A549 (cell line): ENCODE measurements at regions not wholly inside any gene's neighbourhood (a gene's known extent, or its start where the extent isn't known, plus 50 kb on each side); places are given as distances from the start of the nearest gene placed in this dataset.

ENCODE experiments used
- ATAC-seq, 2 experiments: fragments of 200-7000 bp in 1 of 2; fragments of >200 bp in 1 of 2; cut with Nextera tagmentation in 1 of 2; cut with Tn5 transposase in 1 of 2; 3 replicates each; pipeline versions ENCODE4 v1.8.0 to v1.9.1; 2018 to 2020; ENCODE audit warnings: mild to moderate bottlenecking in 1 of 2, moderate library complexity in 1 of 2
- CTCF ChIA-PET: fragments of 300-600 bp; sonication (Branson Sonifier 250); formaldehyde crosslinking; extraction: SDS; loops from one replicate; lab custom pipeline; 2021; ENCODE audit warnings: antibody characterized with exemption, inconsistent platforms; lab: Yijun Ruan, JAX
- POLR2A ChIA-PET: fragments of 350-600 bp; formaldehyde crosslinking; extraction: SDS; loops from one replicate; lab custom pipeline; 2021; ENCODE audit warnings: antibody characterized with exemption, inconsistent platforms; lab: Yijun Ruan, JAX
- DNase-seq, 2 experiments: peaks; one replicate each; pipeline versions ENCODE4 v3.0.0 to v3.0.0-alpha.2; 2011 to 2016; ENCODE audit warnings: low read depth in 1 of 2, low spot score in 1 of 2
- FAIRE-seq: peaks from 2 replicates; lab custom pipeline; 2011; peaks lifted over from hg19 to GRCh38; lab: Jason Lieb, UNC
- H3K27ac ChIP-seq, 2 experiments: fragments of >200 bp; sonication (Bioruptor Twin); formaldehyde crosslinking; 3 replicates each; pipeline ENCODE4 v1.5.1; 2016 to 2017
- H3K4me1 ChIP-seq: fragments of >200 bp; sonication (Bioruptor Twin); formaldehyde crosslinking; 3 replicates; pipeline ENCODE4 v1.6.1; 2016
- H3K4me2 ChIP-seq: fragments of >200 bp; sonication (Bioruptor Twin); formaldehyde crosslinking; 3 replicates; pipeline ENCODE4 v1.6.1; 2016
- H3K4me3 ChIP-seq: fragments of >200 bp; sonication (Bioruptor Twin); formaldehyde crosslinking; 3 replicates; pipeline ENCODE4 v1.5.1; 2016
- H3K9me3 ChIP-seq: fragments of >200 bp; sonication (Bioruptor Twin); formaldehyde crosslinking; 3 replicates; pipeline ENCODE4 v1.6.1; 2016
- BHLHE40 ChIP-seq: IDR thresholded peaks from 2 replicates; pipeline ENCODE4 v1.6.1; 2012; ENCODE audit warnings: low read depth, low read length, inconsistent platforms
- CBX2 ChIP-seq: fragments of 200-600 bp; sonication (generic); IDR thresholded peaks from 2 replicates; pipeline ENCODE4 v1.6.1; 2016; ENCODE audit warnings: low read depth, mild to moderate bottlenecking, borderline replicate concordance
- EHF ChIP-seq: fragments of 250-450 bp; sonication (Bioruptor Pico); IDR thresholded peaks from 2 replicates; pipeline ENCODE4 v1.5.0; 2020; ENCODE audit warnings: mild to moderate bottlenecking
- EP300 ChIP-seq, 2 experiments: fragments of >200 bp; sonication (Bioruptor Twin); formaldehyde crosslinking; IDR thresholded peaks; 2 replicates in 1 of 2; 3 replicates in 1 of 2; pipeline ENCODE4 v1.6.1; 2016 to 2017
- ESRRA ChIP-seq: fragments of 150-350 bp; IDR thresholded peaks from 2 replicates; pipeline ENCODE4 v1.6.1; 2014; ENCODE audit warnings: mild to moderate bottlenecking, low read length, borderline replicate concordance
- FOSL2 ChIP-seq, 2 experiments: fragments of 450-650 bp in 1 of 2; fragments of >200 bp in 1 of 2; sonication (Bioruptor Twin) in 1 of 2; formaldehyde crosslinking; IDR thresholded peaks; 2 replicates each; pipeline versions ENCODE4 v1.5.0 to v1.6.1; 2016 to 2020; ENCODE audit warnings: mild to moderate bottlenecking in 1 of 2, moderate library complexity in 1 of 2
- FOXS1 ChIP-seq: fragments of 250-450 bp; sonication (Bioruptor Pico); IDR thresholded peaks from 2 replicates; pipeline ENCODE4 v1.5.0; 2020; ENCODE audit warnings: mild to moderate bottlenecking, moderate library complexity
- HDAC2 ChIP-seq: fragments of 200-600 bp; sonication (generic); IDR thresholded peaks from 2 replicates; pipeline ENCODE4 v1.6.1; 2016
- HOXA7 ChIP-seq: fragments of 250-450 bp; sonication (Bioruptor Pico); IDR thresholded peaks from 2 replicates; pipeline ENCODE4 v1.5.0; 2020; ENCODE audit warnings: mild to moderate bottlenecking, moderate library complexity
- KDM1A ChIP-seq: fragments of 200-600 bp; sonication (generic); IDR thresholded peaks from 2 replicates; pipeline ENCODE4 v1.6.1; 2016; ENCODE audit warnings: low read depth, mild to moderate bottlenecking
- MAX ChIP-seq: IDR thresholded peaks from 2 replicates; pipeline ENCODE4 v1.6.1; 2012
- MYC ChIP-seq: IDR thresholded peaks from 2 replicates; pipeline ENCODE4 v1.6.1; 2012; ENCODE audit warnings: mild to moderate bottlenecking, inconsistent platforms, low read length, improper control_type of control experiment, borderline replicate concordance
- NFE2L2 ChIP-seq: fragments of 150-350 bp; conservative IDR thresholded peaks from 2 replicates; pipeline ENCODE4 v1.6.1; 2014; ENCODE audit warnings: low read length
- NPAS2 ChIP-seq: fragments of 250-450 bp; sonication (Bioruptor Pico); IDR thresholded peaks from 2 replicates; pipeline ENCODE4 v1.8.0; 2022; ENCODE audit warnings: mild to moderate bottlenecking, moderate library complexity, borderline replicate concordance
- POLR2A ChIP-seq: IDR thresholded peaks from 2 replicates; pipeline ENCODE4 v1.6.1; 2012; ENCODE audit warnings: mild to moderate bottlenecking, low read length
- POLR2AphosphoS2 ChIP-seq: conservative IDR thresholded peaks from 2 replicates; pipeline ENCODE4 v1.6.1; 2012; ENCODE audit warnings: low read length, improper control_type of control experiment, inconsistent platforms
- RARB ChIP-seq: fragments of 250-450 bp; sonication (Bioruptor Pico); IDR thresholded peaks from 2 replicates; pipeline ENCODE4 v1.8.0; 2021; ENCODE audit warnings: mild to moderate bottlenecking, moderate library complexity
- RNF2 ChIP-seq: fragments of 200-600 bp; sonication (generic); IDR thresholded peaks from 2 replicates; pipeline ENCODE4 v1.6.1; 2016; ENCODE audit warnings: low read depth, mild to moderate bottlenecking, antibody characterized with exemption, moderate library complexity, borderline replicate concordance
- TP53 ChIP-seq: fragments of 250-450 bp; sonication (Bioruptor Pico); IDR thresholded peaks from 2 replicates; pipeline ENCODE4 v1.5.0; 2021; ENCODE audit warnings: mild to moderate bottlenecking, moderate library complexity
- USF2 ChIP-seq: fragments of 450-650 bp; IDR thresholded peaks from 2 replicates; pipeline ENCODE4 v1.6.1; 2014; ENCODE audit warnings: antibody characterized with exemption
- ZC3H11A ChIP-seq: fragments of 450-650 bp; IDR thresholded peaks from 2 replicates; pipeline ENCODE4 v1.6.1; 2014; ENCODE audit warnings: antibody characterized with exemption, mild to moderate bottlenecking
- WGBS: methylation state at CpG from one replicate; pipeline ENCODE4 v1.1.6; 2017; ENCODE audit errors: missing lambda C conversion rate; 5-methylcytosine and 5-hydroxymethylcytosine counted together
- TF ChIP-seq, protein P1 (sequence below): IDR thresholded peaks from 2 replicates; pipeline ENCODE4 v1.6.1; 2012; ENCODE audit warnings: low read depth, borderline replicate concordance
- TF ChIP-seq, protein P2 (sequence below): fragments of 200-600 bp; sonication (generic); IDR thresholded peaks from 2 replicates; pipeline ENCODE4 v1.6.1; 2016; ENCODE audit warnings: antibody characterized with exemption, mild to moderate bottlenecking, moderate library complexity

DNA sequence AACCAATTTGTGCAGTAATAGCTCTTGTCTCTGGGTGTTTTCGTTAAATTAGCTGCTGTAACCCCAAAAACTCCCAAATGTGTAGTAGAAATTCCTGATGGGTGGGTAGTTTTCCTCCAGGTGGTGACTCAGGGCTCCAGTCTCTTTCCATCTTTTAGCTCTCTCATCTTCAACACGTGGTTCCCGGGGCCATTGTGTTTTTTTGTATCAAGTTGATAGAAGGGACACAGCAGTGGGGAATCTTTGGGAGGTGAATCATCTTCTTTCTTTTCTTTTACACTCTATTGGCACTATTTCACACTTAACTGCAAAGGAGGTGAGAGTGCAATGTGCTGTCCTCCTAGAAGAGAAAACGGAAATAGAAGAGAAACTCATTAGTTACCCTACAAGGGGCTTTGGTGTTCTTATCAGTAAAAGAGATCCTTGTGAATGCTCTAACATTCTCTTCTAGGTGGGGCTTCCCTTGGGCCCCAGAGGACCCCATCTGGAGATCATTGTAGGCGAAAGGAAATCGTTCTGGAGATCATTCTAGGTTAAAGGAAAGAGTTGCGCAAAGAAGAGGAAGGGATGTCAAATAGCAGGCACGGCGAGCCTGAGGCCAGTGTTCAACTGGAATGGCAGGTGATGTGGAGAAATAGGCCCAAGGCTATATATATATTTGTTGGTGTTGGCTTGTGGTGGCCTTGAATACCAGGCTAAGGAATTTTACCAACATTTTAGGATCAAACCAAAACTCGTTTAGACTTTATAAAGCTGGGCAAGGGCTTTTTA lies 68.2 kb upstream of the ACSL1 start:
- Histone ChIP-seq H3K4me1 (no peaks in the 10 kb centered on the region), H3K4me3 (no peak overlapping the region), H3K4me2 (no peak overlapping the region), H3K27ac (no peak overlapping the region), H3K9me3 (no peaks in the 10 kb centered on the region)
- ATAC-seq (no peak), DNase-seq (no peak), FAIRE-seq (no peak)
- POLR2A ChIA-PET: no interaction called here
- TF ChIP-seq, protein P1, sequence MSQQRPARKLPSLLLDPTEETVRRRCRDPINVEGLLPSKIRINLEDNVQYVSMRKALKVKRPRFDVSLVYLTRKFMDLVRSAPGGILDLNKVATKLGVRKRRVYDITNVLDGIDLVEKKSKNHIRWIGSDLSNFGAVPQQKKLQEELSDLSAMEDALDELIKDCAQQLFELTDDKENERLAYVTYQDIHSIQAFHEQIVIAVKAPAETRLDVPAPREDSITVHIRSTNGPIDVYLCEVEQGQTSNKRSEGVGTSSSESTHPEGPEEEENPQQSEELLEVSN: no peak
- no peak for TF ChIP-seq HDAC2
- no peak for TF ChIP-seq EHF
- TF ChIP-seq ZC3H11A: no peak
- no peak for TF ChIP-seq FOSL2 (IDR thresholded peaks at IDR 0.05)
- no peak for TF ChIP-seq FOSL2 (CRISPR knock-in tag; IDR thresholded peaks at IDR 0.05)
- TF ChIP-seq ESRRA: no peak
- TF ChIP-seq POLR2AphosphoS2: no peak
- CTCF ChIA-PET: no interaction called here
- WGBS: 48% methylated on average over 10 of the region's 10 CpGs

GRCh38 chr4:184895012-184895695 lies 69.4 kb upstream of the ACSL1 start:
- ChIA-PET POLR2A (no interaction called here), CTCF (no interaction called here)
- 41% methylated on average over 7 of the region's 7 CpGs for WGBS
- no peaks in the 10 kb centered on the region for H3K9me3 ChIP-seq
- H3K4me1 ChIP-seq: no peaks in the 10 kb centered on the region
- no peak overlapping the region for H3K27ac ChIP-seq
- FAIRE-seq (no peak), ATAC-seq (no peak)
- no peak overlapping the region for H3K4me2 ChIP-seq
- H3K4me3 ChIP-seq: no peak overlapping the region
- TF ChIP-seq, protein P1: no peak
- TF ChIP-seq KDM1A (no peak), NFE2L2 (no peak), HDAC2 (no peak), NPAS2 (CRISPR knock-in tag) (no peak), TP53 (no peak), HOXA7 (CRISPR knock-in tag) (no peak), MYC (no peak), RNF2 (no peak), USF2 (no peak), CBX2 (no peak), BHLHE40 (no peak), FOXS1 (CRISPR knock-in tag) (no peak), ZC3H11A (no peak), RARB (CRISPR knock-in tag) (no peak), MAX (no peak), POLR2A (no peak), EP300 (IDR thresholded peaks at IDR 0.05) (no peak)
- TF ChIP-seq, protein P2, sequence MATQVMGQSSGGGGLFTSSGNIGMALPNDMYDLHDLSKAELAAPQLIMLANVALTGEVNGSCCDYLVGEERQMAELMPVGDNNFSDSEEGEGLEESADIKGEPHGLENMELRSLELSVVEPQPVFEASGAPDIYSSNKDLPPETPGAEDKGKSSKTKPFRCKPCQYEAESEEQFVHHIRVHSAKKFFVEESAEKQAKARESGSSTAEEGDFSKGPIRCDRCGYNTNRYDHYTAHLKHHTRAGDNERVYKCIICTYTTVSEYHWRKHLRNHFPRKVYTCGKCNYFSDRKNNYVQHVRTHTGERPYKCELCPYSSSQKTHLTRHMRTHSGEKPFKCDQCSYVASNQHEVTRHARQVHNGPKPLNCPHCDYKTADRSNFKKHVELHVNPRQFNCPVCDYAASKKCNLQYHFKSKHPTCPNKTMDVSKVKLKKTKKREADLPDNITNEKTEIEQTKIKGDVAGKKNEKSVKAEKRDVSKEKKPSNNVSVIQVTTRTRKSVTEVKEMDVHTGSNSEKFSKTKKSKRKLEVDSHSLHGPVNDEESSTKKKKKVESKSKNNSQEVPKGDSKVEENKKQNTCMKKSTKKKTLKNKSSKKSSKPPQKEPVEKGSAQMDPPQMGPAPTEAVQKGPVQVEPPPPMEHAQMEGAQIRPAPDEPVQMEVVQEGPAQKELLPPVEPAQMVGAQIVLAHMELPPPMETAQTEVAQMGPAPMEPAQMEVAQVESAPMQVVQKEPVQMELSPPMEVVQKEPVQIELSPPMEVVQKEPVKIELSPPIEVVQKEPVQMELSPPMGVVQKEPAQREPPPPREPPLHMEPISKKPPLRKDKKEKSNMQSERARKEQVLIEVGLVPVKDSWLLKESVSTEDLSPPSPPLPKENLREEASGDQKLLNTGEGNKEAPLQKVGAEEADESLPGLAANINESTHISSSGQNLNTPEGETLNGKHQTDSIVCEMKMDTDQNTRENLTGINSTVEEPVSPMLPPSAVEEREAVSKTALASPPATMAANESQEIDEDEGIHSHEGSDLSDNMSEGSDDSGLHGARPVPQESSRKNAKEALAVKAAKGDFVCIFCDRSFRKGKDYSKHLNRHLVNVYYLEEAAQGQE: no peak
- TF ChIP-seq, all 56 proteins: peak for 0
- DNase-seq: no peak
